ENCODE measurements at regions not wholly inside any gene's neighbourhood (a gene's known extent, or its start where the extent isn't known, plus 50 kb on each side); places are given as distances from the start of the nearest gene placed in this dataset.

DNA sequence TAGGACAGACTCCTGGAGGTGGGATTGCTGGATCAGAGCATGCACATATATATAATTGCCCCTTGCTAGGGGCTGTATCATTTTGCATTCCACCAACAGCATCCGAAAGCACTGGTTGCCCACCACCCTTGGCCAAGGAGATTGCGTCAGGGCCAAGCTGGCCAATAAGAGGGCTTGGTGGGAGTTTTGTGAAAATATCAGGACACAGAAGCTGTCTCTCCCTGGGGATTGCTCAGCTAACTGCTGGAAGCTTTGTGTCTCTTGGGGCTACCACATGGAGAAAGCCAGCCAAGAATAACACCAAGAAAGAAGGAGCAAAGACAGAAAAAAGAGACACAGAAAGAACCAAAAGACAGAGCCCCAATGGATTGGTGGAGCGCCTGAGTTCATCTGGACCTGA is 90.6 kb upstream of the RALGAPA2 start:
- H3K27me3 Mint-ChIP-seq = peaks cover 2 to 4% of the 10 kb centered on the region in 2 donors
- no peak for ATAC-seq (replicated peaks in 1 of 4)

DNA sequence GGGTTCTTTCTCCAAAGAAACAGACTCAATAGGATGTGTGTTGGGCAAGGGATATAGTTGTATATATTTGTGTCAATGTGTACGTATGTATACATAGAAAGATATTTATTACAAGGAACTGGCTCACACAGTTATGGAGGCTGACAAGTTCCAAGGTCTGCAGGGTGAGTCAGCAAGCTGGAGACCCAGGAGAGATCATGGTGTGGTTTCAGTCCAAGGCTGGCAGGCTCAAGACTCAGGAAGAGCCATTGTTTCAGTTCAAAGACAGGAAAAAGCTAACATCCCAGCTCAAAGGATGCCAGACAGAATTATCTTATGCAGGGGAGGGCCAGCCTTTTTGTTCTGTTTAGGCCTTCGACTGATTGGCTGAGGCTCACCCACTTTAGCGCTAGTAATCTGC is 89.9 kb upstream of the RALGAPA2 start:
- Mint-ChIP-seq H3K9me3 (no peaks in the 10 kb centered on the region), H3K36me3 (no peaks in the 10 kb centered on the region), H3K27me3 (peaks cover 2 to 4% of the 10 kb centered on the region in 2 donors), H3K4me1 (no peaks in the 10 kb centered on the region), H3K4me3 (no peak overlapping the region), H3K27ac (no peak overlapping the region)
- H3K27ac ChIP-seq (ENCODE audit: low read length) = no peak overlapping the region
- H3K9me3 ChIP-seq = no peaks in the 10 kb centered on the region
- CTCF ChIA-PET = interaction anchor here in 1 of 2 donors (0.6 kb wide), 1 partner anchor 768 kb away, joined by 4 read pairs; no protein-coding TSS in a partner anchor
- H3K4me3 ChIP-seq (ENCODE audit: control insufficient read depth in 1 of 2, extremely low read depth in 1 of 2, low read length in 1 of 2) = no peak overlapping the region
- 93% methylated on average over 2 of the region's 3 CpGs for WGBS (ENCODE audit: insufficient coverage)
- peaks cover 0 to 13% of the 10 kb centered on the region in 2 experiments for H3K27me3 ChIP-seq (replicated peaks in 1 of 2; ENCODE audit: control insufficient read depth in 2 of 2, extremely low read depth in 1 of 2, insufficient read depth in 2 of 2, low read length in 1 of 2)
- POLR2A ChIA-PET = no interaction called here
- H3K4me1 ChIP-seq (ENCODE audit: control insufficient read depth in 1 of 2, extremely low read depth in 1 of 2, insufficient read depth in 2 of 2, low read length in 2 of 2) = no peaks in the 10 kb centered on the region
- ATAC-seq (replicated peaks in 1 of 4) = no peak
- H3K36me3 ChIP-seq (ENCODE audit: control insufficient read depth in 2 of 2, extremely low read depth in 1 of 2, insufficient read depth in 1 of 2, low read length in 1 of 2) = no peaks in the 10 kb centered on the region
- DNase-seq = no peak

More for the DNA sequence above, 90.6 kb upstream of the RALGAPA2 start:
- Histone ChIP-seq H3K27me3 (replicated peaks in 1 of 2; ENCODE audit: control insufficient read depth in 2 of 2, extremely low read depth in 1 of 2, insufficient read depth in 2 of 2, low read length in 1 of 2) (peaks cover 0 to 13% of the 10 kb centered on the region in 2 experiments), H3K36me3 (ENCODE audit: control insufficient read depth in 2 of 2, extremely low read depth in 1 of 2, insufficient read depth in 1 of 2, low read length in 1 of 2) (no peaks in the 10 kb centered on the region), H3K4me3 (ENCODE audit: control insufficient read depth in 1 of 2, extremely low read depth in 1 of 2, low read length in 1 of 2) (no peak overlapping the region), H3K9me3 (no peaks in the 10 kb centered on the region), H3K4me1 (ENCODE audit: control insufficient read depth in 1 of 2, extremely low read depth in 1 of 2, insufficient read depth in 2 of 2, low read length in 2 of 2) (no peaks in the 10 kb centered on the region), H3K27ac (ENCODE audit: low read length) (no peak overlapping the region)
- Mint-ChIP-seq H3K4me1 (no peaks in the 10 kb centered on the region), H3K4me3 (no peak overlapping the region), H3K9me3 (no peaks in the 10 kb centered on the region), H3K36me3 (no peaks in the 10 kb centered on the region), H3K27ac (no peak overlapping the region)
- 80% methylated on average over 1 of the region's 3 CpGs for WGBS (ENCODE audit: insufficient coverage)
- CTCF ChIA-PET = no interaction called here
- POLR2A ChIA-PET = no interaction called here
- no peak for DNase-seq

DNA sequence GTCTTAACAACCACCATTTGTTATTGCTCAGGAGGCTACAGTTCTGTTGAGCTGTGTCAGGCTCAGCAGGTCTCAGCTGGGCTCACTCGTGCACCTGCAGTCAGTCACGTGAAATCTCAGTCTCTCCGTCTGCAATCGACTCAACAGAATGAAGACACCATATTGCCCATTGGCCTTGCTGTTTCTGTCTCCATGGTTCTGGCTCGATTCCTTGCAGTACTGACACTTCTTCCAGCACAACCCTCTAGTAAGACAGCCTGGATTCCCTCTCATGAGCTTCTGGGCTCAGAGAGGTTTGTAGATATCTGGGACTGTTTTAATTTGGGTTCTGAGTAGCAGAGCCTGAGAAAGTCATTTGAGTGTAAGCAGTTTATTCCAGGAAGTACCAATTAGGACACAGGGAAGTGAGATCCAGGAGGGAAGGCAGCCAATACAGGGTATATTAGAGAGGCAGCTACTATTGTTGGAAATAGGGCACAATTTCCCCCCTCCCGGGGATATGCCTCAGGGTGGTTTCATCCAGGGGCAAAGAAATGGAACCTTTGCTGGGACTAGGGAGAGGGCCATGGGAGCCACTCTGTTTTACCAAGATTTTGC is 87.4 kb upstream of the RALGAPA2 start:
- no peaks in the 10 kb centered on the region for H3K36me3 Mint-ChIP-seq
- no peaks in the 10 kb centered on the region for H3K27me3 Mint-ChIP-seq
- Histone ChIP-seq H3K9me3 (no peaks in the 10 kb centered on the region), H3K27ac (ENCODE audit: low read length) (no peak overlapping the region), H3K4me3 (ENCODE audit: control insufficient read depth in 1 of 2, extremely low read depth in 1 of 2, low read length in 1 of 2) (no peak overlapping the region), H3K36me3 (ENCODE audit: control insufficient read depth in 2 of 2, extremely low read depth in 1 of 2, insufficient read depth in 1 of 2, low read length in 1 of 2) (no peaks in the 10 kb centered on the region), H3K27me3 (replicated peaks in 1 of 2; ENCODE audit: control insufficient read depth in 2 of 2, extremely low read depth in 1 of 2, insufficient read depth in 2 of 2, low read length in 1 of 2) (peaks cover 0 to 2% of the 10 kb centered on the region in 2 experiments), H3K4me1 (ENCODE audit: control insufficient read depth in 1 of 2, extremely low read depth in 1 of 2, insufficient read depth in 2 of 2, low read length in 2 of 2) (no peaks in the 10 kb centered on the region)
- POLR2A ChIA-PET = no interaction called here
- 94% methylated on average over 5 of the region's 6 CpGs for WGBS (ENCODE audit: insufficient coverage)
- DNase-seq (no peak), ATAC-seq (replicated peaks in 1 of 4) (no peak)
- no peak overlapping the region for H3K4me3 Mint-ChIP-seq
- no peaks in the 10 kb centered on the region for H3K4me1 Mint-ChIP-seq
- no peak overlapping the region for H3K27ac Mint-ChIP-seq
- H3K9me3 Mint-ChIP-seq = no peaks in the 10 kb centered on the region
- CTCF ChIA-PET = no interaction called here

DNA sequence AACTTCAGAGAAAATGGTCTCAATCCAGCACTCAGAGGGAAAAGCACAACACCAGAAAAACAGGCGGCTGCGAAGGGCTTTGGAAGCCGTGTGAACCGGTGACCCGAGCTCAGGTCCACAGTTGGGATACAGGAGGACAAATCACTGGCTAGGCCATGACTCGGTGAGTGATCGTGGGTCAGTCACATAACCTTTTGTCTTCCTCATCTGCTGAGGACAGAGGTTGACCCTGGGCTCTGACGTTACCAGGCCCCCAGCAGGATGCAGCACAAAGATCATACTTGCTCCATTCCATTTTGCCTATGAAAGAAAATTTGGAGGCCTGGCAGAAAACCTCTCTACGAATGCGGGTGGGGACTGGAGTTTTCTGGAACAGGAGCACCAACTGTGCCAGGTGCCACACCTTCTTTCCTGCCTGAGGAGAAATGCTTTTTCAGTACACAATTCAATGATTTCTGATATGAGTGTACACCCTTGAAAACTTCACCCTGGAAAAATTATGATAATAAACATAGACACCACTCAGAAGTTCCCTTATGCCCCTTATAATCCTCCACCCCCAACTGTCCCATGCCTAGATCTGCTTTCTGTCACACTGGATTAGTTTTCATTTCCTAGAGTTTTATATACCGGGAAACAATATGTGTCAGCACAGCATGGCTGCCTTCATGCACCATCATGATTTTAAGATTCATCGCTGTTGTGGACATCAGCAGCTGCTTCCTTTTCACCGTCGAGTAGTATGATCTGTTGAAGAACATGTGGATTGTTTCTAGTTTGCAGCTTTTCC is 85.3 kb upstream of the RALGAPA2 start:
- no peak overlapping the region for H3K4me3 ChIP-seq (ENCODE audit: control insufficient read depth in 1 of 2, extremely low read depth in 1 of 2, low read length in 1 of 2)
- ChIA-PET CTCF (no interaction called here), POLR2A (no interaction called here)
- Mint-ChIP-seq H3K4me1 (no peaks in the 10 kb centered on the region), H3K9me3 (no peaks in the 10 kb centered on the region), H3K36me3 (no peaks in the 10 kb centered on the region), H3K27me3 (peaks cover 0 to 4% of the 10 kb centered on the region in 2 donors), H3K4me3 (no peak overlapping the region), H3K27ac (no peak overlapping the region)
- DNase-seq (no peak), ATAC-seq (replicated peaks in 1 of 4) (no peak)
- H3K27me3 ChIP-seq (replicated peaks in 1 of 2; ENCODE audit: control insufficient read depth in 2 of 2, extremely low read depth in 1 of 2, insufficient read depth in 2 of 2, low read length in 1 of 2) = peaks cover 0 to 4% of the 10 kb centered on the region in 2 experiments
- 95% methylated on average over 5 of the region's 14 CpGs for WGBS (ENCODE audit: insufficient coverage)
- H3K36me3 ChIP-seq (ENCODE audit: control insufficient read depth in 2 of 2, extremely low read depth in 1 of 2, insufficient read depth in 1 of 2, low read length in 1 of 2) = no peaks in the 10 kb centered on the region
- H3K4me1 ChIP-seq (ENCODE audit: control insufficient read depth in 1 of 2, extremely low read depth in 1 of 2, insufficient read depth in 2 of 2, low read length in 2 of 2) = no peaks in the 10 kb centered on the region
- H3K9me3 ChIP-seq = no peaks in the 10 kb centered on the region
- H3K27ac ChIP-seq (ENCODE audit: low read length) = no peak overlapping the region

DNA sequence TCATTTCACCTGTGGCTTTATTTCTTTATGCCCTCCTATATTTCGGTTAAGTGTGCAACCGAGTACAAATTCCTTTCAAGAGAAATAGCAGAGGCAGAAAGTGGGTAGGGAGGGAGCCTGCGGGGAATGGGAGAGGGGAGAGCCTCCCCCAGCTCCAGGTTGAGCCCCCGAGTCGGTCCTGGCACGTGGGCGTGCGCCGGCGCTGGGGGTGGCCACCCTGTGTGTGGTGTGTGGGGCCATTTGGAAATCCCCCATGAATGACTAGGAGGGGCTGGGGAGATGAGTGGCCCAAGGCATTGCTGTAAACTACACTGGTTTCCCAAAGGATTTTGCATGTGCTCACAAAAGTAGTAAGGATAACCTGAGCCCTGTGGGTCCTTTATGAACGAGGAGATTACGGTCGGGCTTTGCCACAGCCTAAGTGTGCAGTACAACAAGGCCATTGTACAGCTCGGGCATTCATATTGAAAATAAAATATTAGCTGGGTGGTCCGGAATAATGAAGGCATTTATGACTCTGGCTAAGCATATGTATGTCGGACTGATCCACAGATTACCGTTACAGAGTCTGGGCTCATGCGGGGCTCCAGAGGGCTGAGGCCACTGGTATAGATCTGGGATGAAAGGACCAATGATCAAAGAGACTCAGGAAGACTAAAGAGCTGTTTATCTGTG is 84.5 kb upstream of the RALGAPA2 start:
- Mint-ChIP-seq H3K4me3 (no peak overlapping the region), H3K27ac (no peak overlapping the region), H3K36me3 (no peaks in the 10 kb centered on the region), H3K27me3 (peaks cover 0 to 4% of the 10 kb centered on the region in 2 donors), H3K4me1 (no peaks in the 10 kb centered on the region), H3K9me3 (no peaks in the 10 kb centered on the region)
- no peaks in the 10 kb centered on the region for H3K4me1 ChIP-seq (ENCODE audit: control insufficient read depth in 1 of 2, extremely low read depth in 1 of 2, insufficient read depth in 2 of 2, low read length in 2 of 2)
- H3K4me3 ChIP-seq (ENCODE audit: control insufficient read depth in 1 of 2, extremely low read depth in 1 of 2, low read length in 1 of 2) = no peak overlapping the region
- CTCF ChIA-PET = no interaction called here
- POLR2A ChIA-PET = no interaction called here
- DNase-seq (no peak), ATAC-seq (replicated peaks in 1 of 4) (no peak)
- H3K36me3 ChIP-seq (ENCODE audit: control insufficient read depth in 2 of 2, extremely low read depth in 1 of 2, insufficient read depth in 1 of 2, low read length in 1 of 2) = no peaks in the 10 kb centered on the region
- H3K27me3 ChIP-seq (replicated peaks in 1 of 2; ENCODE audit: control insufficient read depth in 2 of 2, extremely low read depth in 1 of 2, insufficient read depth in 2 of 2, low read length in 1 of 2) = peaks cover 0 to 7% of the 10 kb centered on the region in 2 experiments
- no peaks in the 10 kb centered on the region for H3K9me3 ChIP-seq
- H3K27ac ChIP-seq (ENCODE audit: low read length) = no peak overlapping the region
- WGBS (ENCODE audit: insufficient coverage) = 91% methylated on average over 16 of the region's 18 CpGs

DNA sequence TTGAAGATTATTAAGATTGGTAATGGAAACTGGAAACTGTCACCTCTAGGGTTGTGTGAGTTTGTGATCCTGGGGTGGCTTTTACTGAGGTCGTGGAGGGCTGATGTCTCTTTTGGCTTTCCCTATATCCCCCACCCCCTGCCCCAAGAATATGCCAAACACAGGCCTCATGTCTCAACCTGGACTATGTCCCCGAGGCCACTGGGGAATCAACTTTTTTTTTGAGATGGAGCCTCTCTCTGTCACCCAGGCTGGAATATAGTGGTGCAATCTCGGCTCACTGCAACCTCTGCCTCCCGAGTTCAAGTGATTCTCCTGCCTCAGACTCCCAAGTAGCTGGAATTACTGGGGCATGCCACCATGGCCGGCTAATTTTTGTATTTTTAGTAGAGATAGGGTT is 83.3 kb upstream of the RALGAPA2 start:
- ChIA-PET POLR2A (no interaction called here), CTCF (no interaction called here)
- no peaks in the 10 kb centered on the region for H3K9me3 ChIP-seq
- no peaks in the 10 kb centered on the region for H3K9me3 Mint-ChIP-seq
- H3K36me3 ChIP-seq (ENCODE audit: control insufficient read depth in 2 of 2, extremely low read depth in 1 of 2, insufficient read depth in 1 of 2, low read length in 1 of 2) = no peaks in the 10 kb centered on the region
- DNase-seq (no peak), ATAC-seq (replicated peaks in 1 of 4) (no peak)
- H3K27ac ChIP-seq (ENCODE audit: low read length) = no peak overlapping the region
- no peak overlapping the region for H3K4me3 Mint-ChIP-seq
- H3K4me3 ChIP-seq (ENCODE audit: control insufficient read depth in 1 of 2, extremely low read depth in 1 of 2, low read length in 1 of 2) = no peak overlapping the region
- no peaks in the 10 kb centered on the region for H3K4me1 ChIP-seq (ENCODE audit: control insufficient read depth in 1 of 2, extremely low read depth in 1 of 2, insufficient read depth in 2 of 2, low read length in 2 of 2)
- peaks cover 0 to 8% of the 10 kb centered on the region in 2 experiments for H3K27me3 ChIP-seq (replicated peaks in 1 of 2; ENCODE audit: control insufficient read depth in 2 of 2, extremely low read depth in 1 of 2, insufficient read depth in 2 of 2, low read length in 1 of 2)
- no peaks in the 10 kb centered on the region for H3K4me1 Mint-ChIP-seq
- H3K27me3 Mint-ChIP-seq = peaks cover 0 to 4% of the 10 kb centered on the region in 2 donors
- 70% methylated on average over 4 of the region's 5 CpGs for WGBS (ENCODE audit: insufficient coverage)
- no peaks in the 10 kb centered on the region for H3K36me3 Mint-ChIP-seq
- H3K27ac Mint-ChIP-seq = no peak overlapping the region

All from T-cell (primary cell).